ENCODE measurements at regions not wholly inside any gene's neighbourhood (a gene's known extent, or its start where the extent isn't known, plus 50 kb on each side); places are given as distances from the start of the nearest gene placed in this dataset.

DNA sequence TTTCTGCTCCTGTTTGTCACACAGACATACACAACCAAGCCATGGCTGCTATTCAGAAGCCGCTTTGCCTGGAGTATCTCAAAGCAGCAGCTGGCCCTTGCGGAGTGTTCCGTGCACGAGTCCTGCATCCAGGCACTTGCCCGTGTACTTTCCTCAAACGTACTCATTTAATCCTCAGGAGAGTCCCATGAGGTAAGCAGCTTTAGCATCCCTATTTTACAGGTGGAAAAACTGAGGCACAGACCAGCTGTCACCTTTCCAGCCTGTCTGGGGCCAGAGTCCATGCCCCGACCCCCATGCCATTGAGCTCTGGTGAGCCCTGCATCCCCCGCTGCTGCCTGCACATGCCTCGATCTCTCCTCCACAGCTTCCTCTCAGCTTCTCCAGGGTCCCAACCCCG lies 130.0 kb downstream of the ERMARD start:
- no peak overlapping the region for H3K4me2 ChIP-seq
- H3K79me2 ChIP-seq: no peaks in the 10 kb centered on the region
- WGBS (ENCODE audit: low lambda C conversion rate, missing lambda C conversion rate): 85% methylated on average over 10 of the region's 10 CpGs
- H3K27me3 ChIP-seq: peaks cover 14% of the 10 kb centered on the region
- no peaks in the 10 kb centered on the region for H4K20me1 ChIP-seq (ENCODE audit: insufficient read depth, poor library complexity, severe bottlenecking)
- no peak overlapping the region for H2AFZ ChIP-seq
- no peak for TF ChIP-seq EZH2 (IDR thresholded peaks at IDR 0.05; ENCODE audit: borderline replicate concordance)
- TF ChIP-seq EZH2phosphoT487 (IDR thresholded peaks at IDR 0.05; ENCODE audit: low read depth, severe bottlenecking, unreplicated experiment): no peak
- TF ChIP-seq, protein P1, sequence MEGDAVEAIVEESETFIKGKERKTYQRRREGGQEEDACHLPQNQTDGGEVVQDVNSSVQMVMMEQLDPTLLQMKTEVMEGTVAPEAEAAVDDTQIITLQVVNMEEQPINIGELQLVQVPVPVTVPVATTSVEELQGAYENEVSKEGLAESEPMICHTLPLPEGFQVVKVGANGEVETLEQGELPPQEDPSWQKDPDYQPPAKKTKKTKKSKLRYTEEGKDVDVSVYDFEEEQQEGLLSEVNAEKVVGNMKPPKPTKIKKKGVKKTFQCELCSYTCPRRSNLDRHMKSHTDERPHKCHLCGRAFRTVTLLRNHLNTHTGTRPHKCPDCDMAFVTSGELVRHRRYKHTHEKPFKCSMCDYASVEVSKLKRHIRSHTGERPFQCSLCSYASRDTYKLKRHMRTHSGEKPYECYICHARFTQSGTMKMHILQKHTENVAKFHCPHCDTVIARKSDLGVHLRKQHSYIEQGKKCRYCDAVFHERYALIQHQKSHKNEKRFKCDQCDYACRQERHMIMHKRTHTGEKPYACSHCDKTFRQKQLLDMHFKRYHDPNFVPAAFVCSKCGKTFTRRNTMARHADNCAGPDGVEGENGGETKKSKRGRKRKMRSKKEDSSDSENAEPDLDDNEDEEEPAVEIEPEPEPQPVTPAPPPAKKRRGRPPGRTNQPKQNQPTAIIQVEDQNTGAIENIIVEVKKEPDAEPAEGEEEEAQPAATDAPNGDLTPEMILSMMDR (IDR thresholded peaks at IDR 0.05; ENCODE audit: poor library complexity): no peak
- no peaks in the 10 kb centered on the region for H3K9me3 ChIP-seq (ENCODE audit: low read depth)
- no peak overlapping the region for H3K27ac ChIP-seq
- H3K36me3 ChIP-seq (replicated peaks; ENCODE audit: insufficient read depth, low read depth): no peaks in the 10 kb centered on the region
- no peaks in the 10 kb centered on the region for H3K4me1 ChIP-seq (ENCODE audit: insufficient read depth)
- no peak overlapping the region for H3K4me3 ChIP-seq
- no peak for DNase-seq (ENCODE audit: low spot score)
- H3K9me2 ChIP-seq (replicated peaks; ENCODE audit: insufficient read depth): no peaks in the 10 kb centered on the region

GRCh38 chr6:169880516-169880915 lies 129.1 kb downstream of the ERMARD start:
- Histone ChIP-seq H3K9me2 (replicated peaks; ENCODE audit: insufficient read depth) (no peaks in the 10 kb centered on the region), H3K4me2 (no peak overlapping the region), H3K27ac (no peak overlapping the region), H3K4me3 (no peak overlapping the region), H3K9me3 (ENCODE audit: low read depth) (no peaks in the 10 kb centered on the region), H3K36me3 (replicated peaks; ENCODE audit: insufficient read depth, low read depth) (no peaks in the 10 kb centered on the region), H3K27me3 (peaks cover 14% of the 10 kb centered on the region), H4K20me1 (ENCODE audit: insufficient read depth, poor library complexity, severe bottlenecking) (no peaks in the 10 kb centered on the region), H2AFZ (no peak overlapping the region), H3K4me1 (ENCODE audit: insufficient read depth) (no peaks in the 10 kb centered on the region), H3K79me2 (no peaks in the 10 kb centered on the region)
- 92% methylated on average over 6 of the region's 6 CpGs for WGBS (ENCODE audit: low lambda C conversion rate, missing lambda C conversion rate)
- TF ChIP-seq, protein P1 (IDR thresholded peaks at IDR 0.05; ENCODE audit: poor library complexity): no peak
- TF ChIP-seq EZH2phosphoT487 (IDR thresholded peaks at IDR 0.05; ENCODE audit: low read depth, severe bottlenecking, unreplicated experiment) (no peak), EZH2 (IDR thresholded peaks at IDR 0.05; ENCODE audit: borderline replicate concordance) (no peak)
- no peak for DNase-seq (ENCODE audit: low spot score)

DNA sequence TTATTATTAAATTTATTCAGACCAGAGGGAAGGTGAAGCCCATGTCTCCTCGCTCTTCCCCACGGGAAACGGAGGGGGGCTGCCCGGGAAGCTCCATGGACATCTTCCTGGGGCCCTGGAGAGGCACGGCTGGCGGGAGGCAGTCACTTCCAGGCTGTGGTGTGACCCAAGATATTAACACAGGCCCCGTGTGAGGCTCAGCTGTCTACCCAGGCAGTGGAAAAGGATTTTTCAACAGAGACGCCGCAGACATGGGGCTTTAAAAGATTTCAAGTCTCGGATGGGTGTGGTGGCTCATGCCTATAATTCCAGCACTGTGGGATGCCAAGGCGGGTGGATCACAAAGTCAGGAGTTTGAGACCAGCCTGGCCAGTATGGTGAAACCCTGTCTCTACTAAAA lies 117.9 kb downstream of the ERMARD start:
- Histone ChIP-seq H3K4me1 (ENCODE audit: insufficient read depth) (no peaks in the 10 kb centered on the region), H2AFZ (no peak overlapping the region), H3K36me3 (replicated peaks; ENCODE audit: insufficient read depth, low read depth) (no peaks in the 10 kb centered on the region), H3K27ac (no peak overlapping the region), H4K20me1 (ENCODE audit: insufficient read depth, poor library complexity, severe bottlenecking) (no peaks in the 10 kb centered on the region), H3K9me3 (ENCODE audit: low read depth) (no peaks in the 10 kb centered on the region), H3K27me3 (no peaks in the 10 kb centered on the region), H3K4me3 (no peak overlapping the region), H3K4me2 (no peak overlapping the region), H3K79me2 (no peaks in the 10 kb centered on the region), H3K9me2 (replicated peaks; ENCODE audit: insufficient read depth) (no peaks in the 10 kb centered on the region)
- no peak for DNase-seq (ENCODE audit: low spot score)
- WGBS (ENCODE audit: low lambda C conversion rate, missing lambda C conversion rate): 92% methylated on average over 11 of the region's 11 CpGs
- TF ChIP-seq, protein P1 (IDR thresholded peaks at IDR 0.05; ENCODE audit: poor library complexity): no peak
- TF ChIP-seq EZH2 (IDR thresholded peaks at IDR 0.05; ENCODE audit: borderline replicate concordance) (no peak), EZH2phosphoT487 (IDR thresholded peaks at IDR 0.05; ENCODE audit: low read depth, severe bottlenecking, unreplicated experiment) (no peak)

DNA sequence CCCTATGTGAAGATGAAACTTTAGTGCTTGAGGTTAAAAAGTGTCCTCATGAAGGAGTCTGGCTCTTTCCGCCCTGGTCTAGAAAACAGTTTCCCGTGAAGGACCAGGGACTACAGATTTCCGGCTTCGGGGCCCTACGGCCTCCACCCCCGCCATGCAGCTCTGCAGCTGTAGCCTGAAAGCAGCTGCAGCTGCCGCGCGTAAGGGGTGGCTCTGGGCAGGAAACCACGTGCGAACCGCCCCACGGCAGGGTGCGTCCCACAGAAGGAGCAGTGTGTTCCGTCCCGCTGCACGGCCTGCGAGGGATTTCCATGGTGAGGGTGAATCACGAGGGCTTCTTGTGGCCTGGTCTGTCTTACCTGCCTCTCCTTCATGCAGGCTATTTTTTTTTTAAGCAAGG lies 117.0 kb downstream of the ERMARD start:
- Histone ChIP-seq H3K9me2 (replicated peaks; ENCODE audit: insufficient read depth) (no peaks in the 10 kb centered on the region), H3K36me3 (replicated peaks; ENCODE audit: insufficient read depth, low read depth) (no peaks in the 10 kb centered on the region), H3K4me2 (no peak overlapping the region), H3K79me2 (no peaks in the 10 kb centered on the region), H3K27ac (no peak overlapping the region), H2AFZ (no peak overlapping the region), H3K27me3 (no peaks in the 10 kb centered on the region), H3K4me1 (ENCODE audit: insufficient read depth) (no peaks in the 10 kb centered on the region), H3K9me3 (ENCODE audit: low read depth) (no peaks in the 10 kb centered on the region), H3K4me3 (no peak overlapping the region), H4K20me1 (ENCODE audit: insufficient read depth, poor library complexity, severe bottlenecking) (no peaks in the 10 kb centered on the region)
- TF ChIP-seq EZH2phosphoT487 (IDR thresholded peaks at IDR 0.05; ENCODE audit: low read depth, severe bottlenecking, unreplicated experiment): no peak
- TF ChIP-seq, protein P1 (IDR thresholded peaks at IDR 0.05; ENCODE audit: poor library complexity): no peak
- no peak for TF ChIP-seq EZH2 (IDR thresholded peaks at IDR 0.05; ENCODE audit: borderline replicate concordance)
- 91% methylated on average over 19 of the region's 19 CpGs for WGBS (ENCODE audit: low lambda C conversion rate, missing lambda C conversion rate)
- no peak for DNase-seq (ENCODE audit: low spot score)
